H1 (cell line): ENCODE measurements at regions not wholly inside any gene's neighbourhood (a gene's known extent, or its start where the extent isn't known, plus 50 kb on each side); places are given as distances from the start of the nearest gene placed in this dataset.

Experiments used
- BRCA1 ChIP-seq: IDR thresholded peaks from 2 replicates; pipeline ENCODE4 v1.6.1; 2012; ENCODE audit warnings: low read depth, low read length, improper control_type of control experiment
- YY1 ChIP-seq: IDR thresholded peaks from 2 replicates; pipeline ENCODE4 v1.6.1; 2011; ENCODE audit warnings: low read depth, mild to moderate bottlenecking, low read length

DNA sequence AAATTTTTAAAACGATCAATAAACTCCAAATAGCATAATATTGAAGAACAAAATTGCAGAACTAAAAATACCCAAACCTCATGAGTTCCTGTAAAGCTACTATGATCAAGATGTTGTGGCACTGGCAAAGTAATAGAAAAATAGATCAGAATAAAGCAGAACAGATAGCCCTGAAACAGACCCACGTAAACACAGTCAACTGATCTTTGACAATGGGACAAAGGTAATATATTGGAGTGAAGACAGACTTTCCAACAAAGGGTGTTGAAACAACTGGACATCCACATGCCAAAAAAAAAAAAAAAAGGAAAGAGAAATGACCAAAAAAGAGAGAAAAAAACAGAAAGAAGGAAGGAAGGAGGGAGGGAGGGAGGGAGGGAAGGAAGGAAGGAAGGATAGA, 138.7 kb downstream of the IRS2 start (continued):
- TF ChIP-seq YY1: no peak
- TF ChIP-seq BRCA1: no peak
